ENCODE measurements at regions not wholly inside any gene's neighbourhood (a gene's known extent, or its start where the extent isn't known, plus 50 kb on each side); places are given as distances from the start of the nearest gene placed in this dataset.

DNA sequence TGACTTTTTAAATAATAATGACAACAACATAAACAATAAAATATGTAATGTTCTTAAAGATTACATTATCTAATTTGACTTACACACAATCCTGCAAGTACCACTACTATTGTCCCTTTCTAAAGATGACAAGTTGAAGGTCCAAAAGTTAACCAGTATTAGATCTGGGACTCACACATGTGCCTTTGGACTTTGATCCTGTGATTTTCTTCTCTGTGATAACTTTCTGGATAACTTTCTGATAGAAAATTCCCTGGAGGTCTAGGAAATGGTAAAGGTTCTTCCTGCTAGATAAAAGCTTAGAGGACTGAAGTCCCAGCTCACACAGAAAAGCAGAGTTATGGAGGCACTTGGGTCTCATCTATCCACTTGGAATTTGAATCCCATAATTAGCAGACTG, 311.9 kb upstream of the KLHL29 start:
- H3K4me1 ChIP-seq: peaks cover 24% of the 10 kb centered on the region
- BruUV-seq (replicated peaks): no TSS peak
- H3K36me3 Mint-ChIP-seq (ENCODE audit: insufficient read depth, unreplicated experiment): no peaks in the 10 kb centered on the region
- ChIA-PET CTCF (no interaction called here), POLR2A (no interaction called here)
- no peaks in the 10 kb centered on the region for H3K9me3 ChIP-seq
- no peak overlapping the region for H3K27ac Mint-ChIP-seq (ENCODE audit: unreplicated experiment)
- H3K4me3 Mint-ChIP-seq (ENCODE audit: unreplicated experiment): no peak overlapping the region
- H3K36me3 ChIP-seq (ENCODE audit: control insufficient read depth, insufficient read depth, low read length): no peaks in the 10 kb centered on the region
- peaks cover 6% of the 10 kb centered on the region for H3K27me3 Mint-ChIP-seq (ENCODE audit: insufficient read depth, unreplicated experiment)
- no peak overlapping the region for H3K4me3 ChIP-seq (ENCODE audit: low read depth, low read length)
- peaks cover 12% of the 10 kb centered on the region for H3K4me1 Mint-ChIP-seq (ENCODE audit: low read depth, unreplicated experiment)
- no peaks in the 10 kb centered on the region for H3K9me3 Mint-ChIP-seq (ENCODE audit: unreplicated experiment)
- TF ChIP-seq, protein P1, sequence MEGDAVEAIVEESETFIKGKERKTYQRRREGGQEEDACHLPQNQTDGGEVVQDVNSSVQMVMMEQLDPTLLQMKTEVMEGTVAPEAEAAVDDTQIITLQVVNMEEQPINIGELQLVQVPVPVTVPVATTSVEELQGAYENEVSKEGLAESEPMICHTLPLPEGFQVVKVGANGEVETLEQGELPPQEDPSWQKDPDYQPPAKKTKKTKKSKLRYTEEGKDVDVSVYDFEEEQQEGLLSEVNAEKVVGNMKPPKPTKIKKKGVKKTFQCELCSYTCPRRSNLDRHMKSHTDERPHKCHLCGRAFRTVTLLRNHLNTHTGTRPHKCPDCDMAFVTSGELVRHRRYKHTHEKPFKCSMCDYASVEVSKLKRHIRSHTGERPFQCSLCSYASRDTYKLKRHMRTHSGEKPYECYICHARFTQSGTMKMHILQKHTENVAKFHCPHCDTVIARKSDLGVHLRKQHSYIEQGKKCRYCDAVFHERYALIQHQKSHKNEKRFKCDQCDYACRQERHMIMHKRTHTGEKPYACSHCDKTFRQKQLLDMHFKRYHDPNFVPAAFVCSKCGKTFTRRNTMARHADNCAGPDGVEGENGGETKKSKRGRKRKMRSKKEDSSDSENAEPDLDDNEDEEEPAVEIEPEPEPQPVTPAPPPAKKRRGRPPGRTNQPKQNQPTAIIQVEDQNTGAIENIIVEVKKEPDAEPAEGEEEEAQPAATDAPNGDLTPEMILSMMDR (IDR thresholded peaks at IDR 0.05; ENCODE audit: insufficient read depth in 1 of 2, low read depth in 1 of 2, low read length in 1 of 2, severe bottlenecking in 1 of 2, unreplicated experiment in 1 of 2): no peak
- DNase-seq: no peak
- intact Hi-C loops (cut with micrococcal nuclease; ENCODE audit: unreplicated experiment): no loop called here
- H3K27me3 ChIP-seq (replicated peaks; ENCODE audit: control insufficient read depth, insufficient read depth, low read length): no peaks in the 10 kb centered on the region

DNA sequence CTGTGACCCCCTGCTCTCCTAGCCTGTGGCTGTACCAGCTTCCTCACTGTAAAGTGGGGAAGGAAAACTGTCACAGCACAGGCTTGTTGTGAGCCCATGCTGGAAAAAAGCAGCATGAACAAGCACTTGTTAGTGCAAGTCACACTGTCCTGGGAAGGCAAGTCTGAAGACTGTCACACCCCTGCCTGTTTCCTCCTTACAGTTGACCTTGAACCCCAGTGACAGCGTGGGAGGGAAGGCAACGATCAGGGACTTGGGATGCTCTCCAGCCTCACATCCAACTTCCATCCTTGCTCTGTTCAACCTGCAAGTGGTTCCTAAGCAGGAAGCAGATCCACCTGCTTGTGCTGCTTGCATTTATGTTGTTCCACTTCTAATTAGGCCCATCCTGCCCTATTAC, 311.3 kb upstream of the KLHL29 start:
- Mint-ChIP-seq H3K4me3 (ENCODE audit: unreplicated experiment) (no peak overlapping the region), H3K27me3 (ENCODE audit: insufficient read depth, unreplicated experiment) (peaks cover 6% of the 10 kb centered on the region), H3K36me3 (ENCODE audit: insufficient read depth, unreplicated experiment) (no peaks in the 10 kb centered on the region), H3K9me3 (ENCODE audit: unreplicated experiment) (no peaks in the 10 kb centered on the region), H3K27ac (ENCODE audit: unreplicated experiment) (no peak overlapping the region), H3K4me1 (ENCODE audit: low read depth, unreplicated experiment) (peaks cover 12% of the 10 kb centered on the region)
- POLR2A ChIA-PET: no interaction called here
- no peak for DNase-seq
- Histone ChIP-seq H3K4me1 (peaks cover 24% of the 10 kb centered on the region), H3K36me3 (ENCODE audit: control insufficient read depth, insufficient read depth, low read length) (no peaks in the 10 kb centered on the region), H3K27me3 (replicated peaks; ENCODE audit: control insufficient read depth, insufficient read depth, low read length) (no peaks in the 10 kb centered on the region), H3K9me3 (no peaks in the 10 kb centered on the region), H3K4me3 (ENCODE audit: low read depth, low read length) (no peak overlapping the region)
- TF ChIP-seq, protein P1 (IDR thresholded peaks at IDR 0.05; ENCODE audit: insufficient read depth in 1 of 2, low read depth in 1 of 2, low read length in 1 of 2, severe bottlenecking in 1 of 2, unreplicated experiment in 1 of 2): no peak
- BruUV-seq (replicated peaks): no TSS peak
- CTCF ChIA-PET: no interaction called here
- intact Hi-C loops (cut with micrococcal nuclease; ENCODE audit: unreplicated experiment): no loop called here

DNA sequence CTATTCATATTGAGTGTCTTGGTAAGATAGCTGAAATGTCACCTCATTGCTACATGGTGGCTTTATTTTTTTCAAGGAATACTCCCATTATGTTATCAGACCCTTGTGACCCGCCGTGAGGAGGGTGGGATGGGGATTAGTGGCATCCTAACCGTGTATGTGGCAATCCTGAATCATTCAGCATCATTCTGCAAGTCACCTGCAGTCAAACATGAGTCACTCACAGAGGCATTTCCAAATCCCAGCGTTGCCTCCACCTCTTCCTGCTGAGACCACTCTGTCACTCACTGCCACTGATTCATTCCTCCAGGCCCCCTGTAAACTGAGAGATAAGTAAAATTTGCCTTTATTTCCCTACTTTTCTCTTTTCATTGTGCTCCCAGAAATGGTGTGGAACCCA, 307.4 kb upstream of the KLHL29 start:
- no peak overlapping the region for H3K27ac Mint-ChIP-seq (ENCODE audit: unreplicated experiment)

More for the DNA sequence above, 307.4 kb upstream of the KLHL29 start:
- intact Hi-C loops (cut with micrococcal nuclease; ENCODE audit: unreplicated experiment): no loop called here
- Histone ChIP-seq H3K4me1 (peaks cover 7% of the 10 kb centered on the region), H3K27me3 (replicated peaks; ENCODE audit: control insufficient read depth, insufficient read depth, low read length) (no peaks in the 10 kb centered on the region), H3K36me3 (ENCODE audit: control insufficient read depth, insufficient read depth, low read length) (no peaks in the 10 kb centered on the region), H3K9me3 (no peaks in the 10 kb centered on the region), H3K4me3 (ENCODE audit: low read depth, low read length) (no peak overlapping the region)
- no peak for DNase-seq
- CTCF ChIA-PET: no interaction called here
- Mint-ChIP-seq H3K36me3 (ENCODE audit: insufficient read depth, unreplicated experiment) (no peaks in the 10 kb centered on the region), H3K4me1 (ENCODE audit: low read depth, unreplicated experiment) (no peaks in the 10 kb centered on the region), H3K9me3 (ENCODE audit: unreplicated experiment) (peaks cover 16% of the 10 kb centered on the region), H3K27me3 (ENCODE audit: insufficient read depth, unreplicated experiment) (peaks cover 10% of the 10 kb centered on the region), H3K4me3 (ENCODE audit: unreplicated experiment) (no peak overlapping the region)
- POLR2A ChIA-PET: no interaction called here
- TF ChIP-seq, protein P1 (IDR thresholded peaks at IDR 0.05; ENCODE audit: insufficient read depth in 1 of 2, low read depth in 1 of 2, low read length in 1 of 2, severe bottlenecking in 1 of 2, unreplicated experiment in 1 of 2): no peak
- BruUV-seq (replicated peaks): no TSS peak

Measured in Caco-2 (cell line).